Loucy (cell line): ENCODE measurements at regions not wholly inside any gene's neighbourhood (a gene's known extent, or its start where the extent isn't known, plus 50 kb on each side); places are given as distances from the start of the nearest gene placed in this dataset.

Experiments used
- H2AFZ ChIP-seq: fragments of 200-600 bp; sonication (generic); 2 replicates; pipeline ENCODE4 v1.6.0; 2016; ENCODE audit warnings: antibody characterized with exemption, mild to moderate bottlenecking, low read length, moderate library complexity
- H3F3A ChIP-seq: fragments of 200-600 bp; 2 replicates; pipeline ENCODE4 v1.6.0; 2016; ENCODE audit warnings: antibody characterized with exemption, low read depth, mild to moderate bottlenecking
- H3K27me3 ChIP-seq: fragments of 200-600 bp; sonication (generic); 2 replicates; pipeline ENCODE4 v1.6.1; 2014; ENCODE audit warnings: low read length, mild to moderate bottlenecking; ENCODE audit not compliant: insufficient read depth, poor library complexity, severe bottlenecking
- H3K36me3 ChIP-seq: fragments of 200-600 bp; sonication (generic); 2 replicates; pipeline ENCODE4 v1.6.1; 2016; ENCODE audit warnings: low read length; ENCODE audit not compliant: insufficient read depth
- H3K4me1 ChIP-seq: fragments of 200-600 bp; sonication (generic); 2 replicates; pipeline ENCODE4 v1.5.1; 2014; ENCODE audit warnings: low read length, mild to moderate bottlenecking; ENCODE audit not compliant: insufficient read depth, poor library complexity, severe bottlenecking
- H3K4me2 ChIP-seq: fragments of 200-600 bp; sonication (generic); 2 replicates; pipeline ENCODE4 v1.6.0; 2014; ENCODE audit warnings: antibody characterized with exemption, low read length, low read depth, mild to moderate bottlenecking; ENCODE audit not compliant: poor library complexity, severe bottlenecking
- H3K4me3 ChIP-seq: fragments of 200-600 bp; sonication (generic); 2 replicates; pipeline ENCODE4 v1.5.1; 2014; ENCODE audit warnings: low read length, mild to moderate bottlenecking, mixed read lengths; ENCODE audit not compliant: poor library complexity, severe bottlenecking
- H3K79me2 ChIP-seq: fragments of 200-600 bp; sonication (generic); 2 replicates; pipeline ENCODE4 v1.6.1; 2014; ENCODE audit warnings: low read length; ENCODE audit not compliant: insufficient read depth
- H3K9ac ChIP-seq: fragments of 200-600 bp; sonication (generic); 2 replicates; pipeline ENCODE4 v1.6.0; 2014; ENCODE audit warnings: mild to moderate bottlenecking, low read depth, low read length, moderate library complexity; ENCODE audit not compliant: poor library complexity, severe bottlenecking
- H3K9me2 ChIP-seq: fragments of 200-600 bp; sonication (generic); replicated peaks from 2 replicates; pipeline ENCODE4 v1.6.1; 2016; ENCODE audit warnings: low read depth, low read length, mixed read lengths
- H3K9me3 ChIP-seq: fragments of 200-600 bp; sonication (generic); 2 replicates; pipeline ENCODE4 v1.6.1; 2014; ENCODE audit warnings: mild to moderate bottlenecking, antibody characterized with exemption, low read length, low read depth; ENCODE audit not compliant: insufficient read depth
- H4K20me1 ChIP-seq: fragments of 200-600 bp; sonication (generic); 2 replicates; pipeline ENCODE4 v1.6.0; 2014; ENCODE audit warnings: antibody characterized with exemption, low read length, mild to moderate bottlenecking; ENCODE audit not compliant: insufficient read depth, poor library complexity, severe bottlenecking
- CTCF ChIP-seq: fragments of 200-600 bp; sonication (generic); conservative IDR thresholded peaks from 2 replicates; pipeline ENCODE4 v1.5.1; 2014; ENCODE audit warnings: mild to moderate bottlenecking, antibody characterized with exemption, low read length
- EZH2phosphoT487 ChIP-seq: fragments of 200-600 bp; IDR thresholded peaks from 2 replicates; pipeline ENCODE4 v1.6.1; 2018; ENCODE audit warnings: antibody characterized with exemption, mild to moderate bottlenecking, moderate library complexity, borderline replicate concordance

GRCh38 chr5:124060011-124060410 lies 548.0 kb downstream of the CSNK1G3 start:
- no peaks in the 10 kb centered on the region for H3K9me2 ChIP-seq
- H3K9ac ChIP-seq = no peak overlapping the region
- H3K36me3 ChIP-seq = no peaks in the 10 kb centered on the region
- no peak overlapping the region for H3K4me3 ChIP-seq
- no peaks in the 10 kb centered on the region for H3F3A ChIP-seq
- H3K9me3 ChIP-seq = no peaks in the 10 kb centered on the region
- H3K79me2 ChIP-seq = no peaks in the 10 kb centered on the region
- H4K20me1 ChIP-seq = no peaks in the 10 kb centered on the region
- no peaks in the 10 kb centered on the region for H3K27me3 ChIP-seq
- H3K4me1 ChIP-seq = no peaks in the 10 kb centered on the region
- no peak for TF ChIP-seq CTCF
- TF ChIP-seq EZH2phosphoT487 = no peak
- no peak overlapping the region for H3K4me2 ChIP-seq
- no peak overlapping the region for H2AFZ ChIP-seq

- no peaks in the 10 kb centered on the region for H3K36me3 ChIP-seq
- no peaks in the 10 kb centered on the region for H3K4me1 ChIP-seq
- no peaks in the 10 kb centered on the region for H3K9me2 ChIP-seq
- no peaks in the 10 kb centered on the region for H3K79me2 ChIP-seq
- no peaks in the 10 kb centered on the region for H4K20me1 ChIP-seq
- no peaks in the 10 kb centered on the region for H3K9me3 ChIP-seq
- no peak overlapping the region for H3K4me2 ChIP-seq
- H3K9ac ChIP-seq = no peak overlapping the region
- no peaks in the 10 kb centered on the region for H3F3A ChIP-seq
- no peak for TF ChIP-seq EZH2phosphoT487
- TF ChIP-seq CTCF = no peak
- H2AFZ ChIP-seq = no peak overlapping the region
- H3K27me3 ChIP-seq = no peaks in the 10 kb centered on the region
- no peak overlapping the region for H3K4me3 ChIP-seq
Observed at GRCh38 chr5:124059200-124059599, 547.2 kb downstream of the CSNK1G3 start.

- Histone ChIP-seq H3K4me3 (no peak overlapping the region), H4K20me1 (no peaks in the 10 kb centered on the region), H3K36me3 (no peaks in the 10 kb centered on the region), H3K4me1 (no peaks in the 10 kb centered on the region), H3K9me3 (no peaks in the 10 kb centered on the region), H3K9me2 (no peaks in the 10 kb centered on the region), H2AFZ (no peak overlapping the region), H3F3A (no peaks in the 10 kb centered on the region), H3K9ac (no peak overlapping the region), H3K27me3 (no peaks in the 10 kb centered on the region), H3K4me2 (peak overlapping the region; percentile 31), H3K79me2 (no peaks in the 10 kb centered on the region)
- TF ChIP-seq EZH2phosphoT487 (no peak), CTCF (no peak)
Observed at GRCh38 chr5:124057724-124058231, 545.8 kb downstream of the CSNK1G3 start.
